ENCODE measurements at regions not wholly inside any gene's neighbourhood (a gene's known extent, or its start where the extent isn't known, plus 50 kb on each side); places are given as distances from the start of the nearest gene placed in this dataset.

DNA sequence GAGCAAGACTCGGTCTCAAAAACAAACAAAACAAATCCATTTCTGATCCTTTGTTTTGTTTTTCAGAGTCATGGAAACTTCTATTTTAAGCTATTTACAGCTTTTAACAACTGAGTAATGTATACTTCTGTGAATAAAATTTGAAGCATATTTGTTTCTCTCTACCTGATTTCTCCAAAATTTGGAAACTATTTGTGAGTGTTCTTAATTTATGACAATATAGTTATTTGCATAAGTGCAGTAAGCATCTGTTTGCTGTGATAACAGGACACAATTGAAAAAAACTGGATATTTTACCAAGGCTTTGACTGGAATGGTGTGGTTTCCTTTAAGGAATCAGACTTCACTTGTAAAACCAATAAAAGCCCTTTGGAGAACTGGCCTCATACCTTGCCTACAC lies 53.3 kb upstream of the GULP1 start:
- Histone ChIP-seq H3K4me1 (no peaks in the 10 kb centered on the region), H3K36me3 (no peaks in the 10 kb centered on the region), H3K27ac (no peak overlapping the region), H3K4me3 (no peak overlapping the region), H3K27me3 (no peaks in the 10 kb centered on the region), H3K9me3 (peaks cover 0 to 16% (median 0%) of the 10 kb centered on the region in 11 donors)
- no peak for TF ChIP-seq CTCF (IDR thresholded peaks at IDR 0.05)
- ATAC-seq (no peak), DNase-seq (no peak)
- WGBS, 2 donors: 59 to 90% methylated on average over 1 of the region's 1 CpG
- intact Hi-C loops (cut with DNase I): no loop called here

All from heart right ventricle (tissue), 16 donors.